Endothelial cell of umbilical vein (primary cell): ENCODE measurements at regions not wholly inside any gene's neighbourhood (a gene's known extent, or its start where the extent isn't known, plus 50 kb on each side); places are given as distances from the start of the nearest gene placed in this dataset.
"Not testable (repeated sequence)": the region's sequence is repeated elsewhere in the genome, so short reads cannot be mapped to it uniquely, and the experiment has no call there.

Experiments used
- BruUV-seq: library from RNA; stranded (reverse); fragments of 400-500 nt; replicated peaks from 2 replicates; lab custom pipeline; 2021; lab: Mats Ljungman, UMichigan
- CTCF ChIA-PET: fragments of 300-600, 350-600 bp; sonication (Branson Sonifier 250); formaldehyde crosslinking; loops from one replicate; lab custom pipeline; 2021; ENCODE audit warnings: antibody characterized with exemption, inconsistent platforms; lab: Charles Lee
- POLR2A ChIA-PET: fragments of 300-600, 350-600 bp; sonication (Branson Sonifier 250); formaldehyde crosslinking; loops from one replicate; lab custom pipeline; 2021; ENCODE audit warnings: antibody characterized with exemption, inconsistent platforms; lab: Charles Lee
- DNase-seq: peaks from one replicate; pipeline ENCODE4 v3.0.0-alpha.2; 2011; ENCODE audit warnings: low read depth, low spot score
- FAIRE-seq: peaks from 2 replicates; lab custom pipeline; 2011; peaks lifted over from hg19 to GRCh38; lab: Jason Lieb, UNC
- H2AFZ ChIP-seq: 2 replicates; pipeline ENCODE4 v1.6.0; 2012; ENCODE audit warnings: low read depth, low read length, control low read depth, inconsistent platforms
- H3K27ac ChIP-seq: 2 replicates; pipeline ENCODE4 v1.5.1; 2011; ENCODE audit warnings: low read depth, mild to moderate bottlenecking, control low read depth, low read length, moderate library complexity; ENCODE audit not compliant: insufficient read depth
- H3K27me3 ChIP-seq, 2 experiments: 2 replicates each; pipeline versions ENCODE4 v1.6.0 to v1.6.1; 2011; ENCODE audit warnings: low read length in 2 of 2, mixed read lengths in 1 of 2; ENCODE audit not compliant: control insufficient read depth in 2 of 2, insufficient read depth in 2 of 2
- H3K36me3 ChIP-seq, 2 experiments: 2 replicates in 1 of 2; 3 replicates in 1 of 2; pipeline ENCODE4 v1.5.1; 2011; ENCODE audit warnings: low read length in 2 of 2, mild to moderate bottlenecking in 1 of 2, moderate library complexity in 1 of 2; ENCODE audit not compliant: control insufficient read depth in 2 of 2, insufficient read depth in 2 of 2; ENCODE audit errors: extremely low read depth in 1 of 2
- H3K4me1 ChIP-seq: 3 replicates; pipeline ENCODE4 v1.5.1; 2011; ENCODE audit warnings: mild to moderate bottlenecking, low read length; ENCODE audit not compliant: control insufficient read depth, insufficient read depth; ENCODE audit errors: extremely low read depth
- H3K4me2 ChIP-seq: 2 replicates; pipeline ENCODE4 v1.6.1; 2011; ENCODE audit warnings: low read length, control low read depth, mixed read lengths; ENCODE audit not compliant: insufficient read depth
- H3K4me3 ChIP-seq, 3 experiments: fragments of 200-600 bp in 1 of 3; sonication (generic), shearing (Covaris generic) in 1 of 3; replicated peaks in 1 of 3; 2 replicates each; pipeline ENCODE4 v1.5.1; 2011 to 2016; ENCODE audit warnings: control low read depth in 3 of 3, low read length in 3 of 3, mild to moderate bottlenecking in 2 of 3, inconsistent platforms in 1 of 3, low read depth in 1 of 3, moderate library complexity in 1 of 3; ENCODE audit not compliant: insufficient read depth in 1 of 3
- H3K79me2 ChIP-seq: 2 replicates; pipeline ENCODE4 v1.6.0; 2012; ENCODE audit warnings: low read length, inconsistent platforms; ENCODE audit not compliant: control insufficient read depth, insufficient read depth
- H3K9ac ChIP-seq: replicated peaks from 2 replicates; pipeline ENCODE3; 2011; ENCODE audit warnings: low read length, control low read depth; ENCODE audit not compliant: insufficient read depth; ENCODE audit errors: extremely low read depth
- H3K9me1 ChIP-seq: replicated peaks from 3 replicates; pipeline ENCODE4 v1.6.0; 2011; ENCODE audit warnings: mild to moderate bottlenecking, low read length; ENCODE audit not compliant: control insufficient read depth, insufficient read depth; ENCODE audit errors: extremely low read depth
- H3K9me3 ChIP-seq: replicated peaks from 2 replicates; pipeline ENCODE4 v1.5.1; 2012; ENCODE audit warnings: low read length, inconsistent platforms; ENCODE audit not compliant: control insufficient read depth, insufficient read depth
- H4K20me1 ChIP-seq: replicated peaks from 2 replicates; pipeline ENCODE3; 2011; ENCODE audit warnings: mild to moderate bottlenecking, low read length; ENCODE audit not compliant: control insufficient read depth, insufficient read depth; ENCODE audit errors: extremely low read depth
- CTCF ChIP-seq, 2 donors: IDR thresholded peaks; 1 replicate in 1 of 2; 2 replicates in 1 of 2; pipeline ENCODE4 v1.5.1; 2011; ENCODE audit warnings: low read length in 2 of 2, mild to moderate bottlenecking in 2 of 2, moderate library complexity in 2 of 2, control low read depth in 1 of 2, inconsistent platforms in 1 of 2, low read depth in 1 of 2; ENCODE audit not compliant: insufficient read depth in 1 of 2; ENCODE audit errors: extremely low read depth in 1 of 2
- EZH2 ChIP-seq: IDR thresholded peaks from 2 replicates; pipeline ENCODE4 v1.6.1; 2012; ENCODE audit warnings: borderline replicate concordance, low read depth, mild to moderate bottlenecking, moderate library complexity, low read length, inconsistent platforms; ENCODE audit not compliant: severe bottlenecking
- FOS ChIP-seq: IDR thresholded peaks from 2 replicates; pipeline ENCODE4 v1.6.1; 2011; ENCODE audit warnings: mild to moderate bottlenecking, low read length, moderate library complexity, borderline replicate concordance; ENCODE audit not compliant: insufficient read depth
- GATA2 ChIP-seq: IDR thresholded peaks from 2 replicates; pipeline ENCODE4 v1.7.0; 2011; ENCODE audit warnings: low read depth, mild to moderate bottlenecking, moderate library complexity, mixed read lengths, low read length; ENCODE audit not compliant: insufficient read length, insufficient read depth
- JUN ChIP-seq: IDR thresholded peaks from 2 replicates; pipeline ENCODE4 v1.6.1; 2011; ENCODE audit warnings: borderline replicate concordance, low read depth; ENCODE audit not compliant: insufficient read length, insufficient read depth
- MAX ChIP-seq: IDR thresholded peaks from 2 replicates; pipeline ENCODE4 v1.6.1; 2011; ENCODE audit not compliant: insufficient read depth, insufficient read length
- MYC ChIP-seq: IDR thresholded peaks from one replicate; pipeline ENCODE4 v1.6.1; 2011; ENCODE audit warnings: mild to moderate bottlenecking, low read depth, low read length
- POLR2A ChIP-seq: IDR thresholded peaks from 2 replicates; pipeline ENCODE4 v1.6.1; 2012; ENCODE audit warnings: low read depth, mild to moderate bottlenecking, control low read depth, low read length
- POLR2AphosphoS5 ChIP-seq: IDR thresholded peaks from 2 replicates; pipeline ENCODE4 v1.6.1; 2012; ENCODE audit warnings: low read depth, mild to moderate bottlenecking, control low read depth, low read length, moderate library complexity; ENCODE audit not compliant: insufficient read depth
- dilution Hi-C: fragments of 300-500 bp; cut with MboI; formaldehyde crosslinking; loops from one replicate; pipeline ENCODE4 v1.15.0; 2019; ENCODE audit warnings: low sequenced_read_pairs; ENCODE audit not compliant: extremely low pct_ligation_motif_present
- intact Hi-C: fragments of 100-400 bp; cut with micrococcal nuclease; formaldehyde crosslinking; loops from one replicate; pipeline ENCODE4 v1.10.0; 2022

GRCh38 chr1:24268555-24268954 lies 50.6 kb upstream of the GRHL3 start:
- H2AFZ ChIP-seq, H3K4me2 ChIP-seq, H3K9me3 ChIP-seq, H3K79me2 ChIP-seq, CTCF ChIA-PET, H3K9me1 ChIP-seq, H3K27ac ChIP-seq, H3K36me3 ChIP-seq, H3K9ac ChIP-seq, FAIRE-seq, intact Hi-C loops, H4K20me1 ChIP-seq, H3K4me1 ChIP-seq, H3K4me3 ChIP-seq, H3K27me3 ChIP-seq, DNase-seq, dilution Hi-C loops, POLR2A ChIA-PET, BruUV-seq: not testable (repeated sequence)

GRCh38 chr1:24266998-24267397 lies 52.2 kb upstream of the GRHL3 start:
- Histone ChIP-seq H2AFZ (no peak overlapping the region), H3K27ac (no peak overlapping the region), H3K36me3 (no peaks in the 10 kb centered on the region), H3K4me2 (no peak overlapping the region), H3K27me3 (peaks cover 3 to 5% of the 10 kb centered on the region in 2 experiments), H3K9ac (no peak overlapping the region), H3K79me2 (no peaks in the 10 kb centered on the region), H4K20me1 (no peaks in the 10 kb centered on the region), H3K9me1 (no peaks in the 10 kb centered on the region), H3K4me1 (no peaks in the 10 kb centered on the region), H3K4me3 (no peak overlapping the region), H3K9me3 (no peaks in the 10 kb centered on the region)
- no TSS peak for BruUV-seq
- ChIA-PET POLR2A (no interaction called here), CTCF (no interaction called here)
- no peak for TF ChIP-seq EZH2
- no peak for TF ChIP-seq MAX
- TF ChIP-seq JUN: no peak
- no peak for TF ChIP-seq MYC
- TF ChIP-seq FOS: no peak
- no peak for TF ChIP-seq CTCF (IDR thresholded peaks at IDR 0.05; ENCODE audit: extremely low read depth in 1 of 2, insufficient read depth in 1 of 2, low read depth in 1 of 2, low read length in 2 of 2)
- no peak for TF ChIP-seq GATA2
- TF ChIP-seq POLR2A: no peak
- no peak for TF ChIP-seq POLR2AphosphoS5
- intact Hi-C loops (no loop called here), dilution Hi-C loops (no loop called here)
- FAIRE-seq (no peak), DNase-seq (no peak)
